ENCODE measurements at regions not wholly inside any gene's neighbourhood (a gene's known extent, or its start where the extent isn't known, plus 50 kb on each side); places are given as distances from the start of the nearest gene placed in this dataset.

- no peaks in the 10 kb centered on the region for H3K27me3 ChIP-seq
- H3K9me3 ChIP-seq (ENCODE audit: low read depth) = no peaks in the 10 kb centered on the region
- no peak overlapping the region for H3K4me3 ChIP-seq
- no peak for TF ChIP-seq CTCF (IDR thresholded peaks at IDR 0.05; ENCODE audit: low read depth, low read length)
- H3K36me3 ChIP-seq = no peaks in the 10 kb centered on the region
- DNase-seq (ENCODE audit: low read depth in 1 of 2, low spot score in 1 of 2) = no peak
- no peaks in the 10 kb centered on the region for H3K4me1 ChIP-seq (ENCODE audit: low read depth)
- no peak overlapping the region for H3K27ac ChIP-seq
Measured at GRCh38 chr18:66210875-66211274, 393.0 kb downstream of the CDH19 start.

- H3K36me3 ChIP-seq = no peaks in the 10 kb centered on the region
- no peak for DNase-seq (ENCODE audit: low read depth in 1 of 2, low spot score in 1 of 2)
Measured at GRCh38 chr18:66209656-66210055, 394.2 kb downstream of the CDH19 start.

GRCh38 chr18:66196805-66197204 lies 407.1 kb downstream of the CDH19 start:
- Histone ChIP-seq H3K27me3 (no peaks in the 10 kb centered on the region), H3K36me3 (no peaks in the 10 kb centered on the region), H3K4me3 (no peak overlapping the region), H3K9me3 (ENCODE audit: low read depth) (no peaks in the 10 kb centered on the region), H3K4me1 (ENCODE audit: low read depth) (no peaks in the 10 kb centered on the region), H3K27ac (no peak overlapping the region)
- DNase-seq (ENCODE audit: low read depth in 1 of 2, low spot score in 1 of 2) = no peak
- TF ChIP-seq CTCF (IDR thresholded peaks at IDR 0.05; ENCODE audit: low read depth, low read length) = no peak

More at GRCh38 chr18:66209656-66210055, 394.2 kb downstream of the CDH19 start:
- no peak overlapping the region for H3K27ac ChIP-seq
- no peaks in the 10 kb centered on the region for H3K9me3 ChIP-seq (ENCODE audit: low read depth)
- H3K4me3 ChIP-seq = no peak overlapping the region
- TF ChIP-seq CTCF (IDR thresholded peaks at IDR 0.05; ENCODE audit: low read depth, low read length) = no peak
- H3K4me1 ChIP-seq (ENCODE audit: low read depth) = no peaks in the 10 kb centered on the region
- H3K27me3 ChIP-seq = no peaks in the 10 kb centered on the region

GRCh38 chr18:66193938-66194337 lies 410.0 kb downstream of the CDH19 start:
- H3K9me3 ChIP-seq (ENCODE audit: low read depth) = no peaks in the 10 kb centered on the region
- no peak for TF ChIP-seq CTCF (IDR thresholded peaks at IDR 0.05; ENCODE audit: low read depth, low read length)
- H3K27me3 ChIP-seq = no peaks in the 10 kb centered on the region
- H3K36me3 ChIP-seq = no peaks in the 10 kb centered on the region
- no peak overlapping the region for H3K4me3 ChIP-seq
- DNase-seq (ENCODE audit: low read depth in 1 of 2, low spot score in 1 of 2) = peak in 1 of 2 donors; percentile 54
- H3K4me1 ChIP-seq (ENCODE audit: low read depth) = no peaks in the 10 kb centered on the region
- H3K27ac ChIP-seq = peak overlapping the region; percentile 21

GRCh38 chr18:66193394-66193793 lies 410.5 kb downstream of the CDH19 start:
- H3K27me3 ChIP-seq = no peaks in the 10 kb centered on the region
- peak overlapping the region; percentile 21 for H3K27ac ChIP-seq
- no peak for DNase-seq (ENCODE audit: low read depth in 1 of 2, low spot score in 1 of 2)
- no peak overlapping the region for H3K4me3 ChIP-seq
- no peaks in the 10 kb centered on the region for H3K9me3 ChIP-seq (ENCODE audit: low read depth)
- no peaks in the 10 kb centered on the region for H3K4me1 ChIP-seq (ENCODE audit: low read depth)
- TF ChIP-seq CTCF (IDR thresholded peaks at IDR 0.05; ENCODE audit: low read depth, low read length) = no peak
- no peaks in the 10 kb centered on the region for H3K36me3 ChIP-seq
